ENCODE measurements at regions not wholly inside any gene's neighbourhood (a gene's known extent, or its start where the extent isn't known, plus 50 kb on each side); places are given as distances from the start of the nearest gene placed in this dataset.

- DNase-seq: no peak
- Histone ChIP-seq H3K4me1 (replicated peaks in 1 of 2) (no peaks in the 10 kb centered on the region), H3K4me3 (no peak overlapping the region), H3K27ac (no peak overlapping the region), H3K27me3 (no peaks in the 10 kb centered on the region), H3K36me3 (replicated peaks in 1 of 2) (no peaks in the 10 kb centered on the region), H3K9me3 (replicated peaks in 1 of 3) (no peaks in the 10 kb centered on the region)
- intact Hi-C loops (cut with DNase I): loop anchor here in 1 of 2 donors (10.0 kb wide), 1 partner anchor 253 kb away; no protein-coding TSS in a partner anchor
- TF ChIP-seq CTCF (IDR thresholded peaks at IDR 0.05) (no peak), POLR2A (IDR thresholded peaks at IDR 0.05) (no peak)
- WGBS, 4 donors: 85 to 97% (median 87%) methylated on average over 4 of the region's 4 CpGs
These were observed 916.2 kb upstream of the LCORL start for GRCh38 chr4:18937746-18938145.

GRCh38 chr4:18937080-18937479 is 915.5 kb upstream of the LCORL start:
- no peak overlapping the region for H3K4me3 ChIP-seq
- no peaks in the 10 kb centered on the region for H3K36me3 ChIP-seq (replicated peaks in 1 of 2)
- H3K27ac ChIP-seq: no peak overlapping the region
- DNase-seq: no peak
- intact Hi-C loops (cut with DNase I): loop anchor here in 1 of 2 donors (10.0 kb wide), 1 partner anchor 252 kb away; no protein-coding TSS in a partner anchor
- WGBS, 4 donors: 82 to 97% (median 97%) methylated on average over 4 of the region's 4 CpGs
- no peak for TF ChIP-seq CTCF (IDR thresholded peaks at IDR 0.05)
- H3K9me3 ChIP-seq (replicated peaks in 1 of 3): no peaks in the 10 kb centered on the region
- H3K27me3 ChIP-seq: no peaks in the 10 kb centered on the region
- no peaks in the 10 kb centered on the region for H3K4me1 ChIP-seq (replicated peaks in 1 of 2)

GRCh38 chr4:18935659-18936345 is 914.2 kb upstream of the LCORL start:
- WGBS, 4 donors: 60 to 83% (median 76%) methylated on average over 7 of the region's 7 CpGs
- intact Hi-C loops (cut with DNase I): loop anchor here in 1 of 2 donors (10.0 kb wide), 1 partner anchor 251 kb away; no protein-coding TSS in a partner anchor

GRCh38 chr4:18934197-18934596 is 912.6 kb upstream of the LCORL start:
- no peaks in the 10 kb centered on the region for H3K4me1 ChIP-seq (replicated peaks in 1 of 2)
- H3K4me3 ChIP-seq: no peak overlapping the region
- intact Hi-C loops (cut with DNase I): loop anchor here in 1 of 2 donors (10.0 kb wide), 1 partner anchor 249 kb away; no protein-coding TSS in a partner anchor
- WGBS, 4 donors: 33 to 41% (median 36%) methylated on average over 4 of the region's 4 CpGs
- TF ChIP-seq POLR2A (IDR thresholded peaks at IDR 0.05): no peak
- TF ChIP-seq CTCF (IDR thresholded peaks at IDR 0.05): peak in 2 of 6 experiments; percentile 8 to 45
- no peaks in the 10 kb centered on the region for H3K27me3 ChIP-seq
- H3K27ac ChIP-seq: no peak overlapping the region
- no peak for DNase-seq
- no peaks in the 10 kb centered on the region for H3K36me3 ChIP-seq (replicated peaks in 1 of 2)
- no peaks in the 10 kb centered on the region for H3K9me3 ChIP-seq (replicated peaks in 1 of 3)

More at GRCh38 chr4:18935659-18936345, 914.2 kb upstream of the LCORL start:
- no peaks in the 10 kb centered on the region for H3K4me1 ChIP-seq (replicated peaks in 1 of 2)
- H3K36me3 ChIP-seq (replicated peaks in 1 of 2): no peaks in the 10 kb centered on the region
- no peak overlapping the region for H3K4me3 ChIP-seq
- H3K27me3 ChIP-seq: no peaks in the 10 kb centered on the region
- H3K27ac ChIP-seq: no peak overlapping the region
- TF ChIP-seq POLR2A (IDR thresholded peaks at IDR 0.05) (no peak), CTCF (IDR thresholded peaks at IDR 0.05) (no peak)
- no peaks in the 10 kb centered on the region for H3K9me3 ChIP-seq (replicated peaks in 1 of 3)
- no peak for DNase-seq

All from adrenal gland (tissue), 9 donors.